Mucosa of descending colon (tissue), 3 donors: ENCODE measurements at regions not wholly inside any gene's neighbourhood (a gene's known extent, or its start where the extent isn't known, plus 50 kb on each side); places are given as distances from the start of the nearest gene placed in this dataset.

Experiments used
- ATAC-seq: fragments of 200-7000 bp; cut with Tn5 transposase; one replicate; pipeline ENCODE4 v1.9.1; 2020; ENCODE audit warnings: mild to moderate bottlenecking, moderate library complexity
- DNase-seq, 3 donors: peaks; one replicate each; pipeline ENCODE4 v3.0.0-alpha.2; 2020
- H3K36me3 ChIP-seq: fragments of 200-600 bp; one replicate; pipeline ENCODE4 v1.8.0; 2021; ENCODE audit warnings: low read depth, mild to moderate bottlenecking
- H3K4me1 ChIP-seq: fragments of 200-600 bp; one replicate; pipeline ENCODE4 v1.8.0; 2021; ENCODE audit warnings: low read depth, mild to moderate bottlenecking
- H3K4me3 ChIP-seq: fragments of 200-600 bp; one replicate; pipeline ENCODE4 v1.8.0; 2021; ENCODE audit warnings: mild to moderate bottlenecking
- H3K9me3 ChIP-seq: fragments of 200-600 bp; one replicate; pipeline ENCODE4 v1.8.0; 2021; ENCODE audit warnings: mild to moderate bottlenecking
- CTCF ChIP-seq: fragments of 200-600 bp; IDR thresholded peaks from one replicate; pipeline ENCODE4 v1.8.0; 2022; ENCODE audit warnings: antibody characterized with exemption, mild to moderate bottlenecking
- intact Hi-C, 2 donors: fragments of 100-400 bp; cut with DNase I in 1 of 2; cut with micrococcal nuclease in 1 of 2; formaldehyde crosslinking; loops; one replicate each; pipeline versions ENCODE4 v1.11.0 to v1.11.1; 2022; cut with DNase I, micrococcal nuclease
- donor health status: DM: no; HTN: no; CAD: no; lungs with moderate emphysema.
- donor health status: DM: no; HTN: no; CAD: no.
- donor health status: DM: no; HTN: yes; CAD: no.

DNA sequence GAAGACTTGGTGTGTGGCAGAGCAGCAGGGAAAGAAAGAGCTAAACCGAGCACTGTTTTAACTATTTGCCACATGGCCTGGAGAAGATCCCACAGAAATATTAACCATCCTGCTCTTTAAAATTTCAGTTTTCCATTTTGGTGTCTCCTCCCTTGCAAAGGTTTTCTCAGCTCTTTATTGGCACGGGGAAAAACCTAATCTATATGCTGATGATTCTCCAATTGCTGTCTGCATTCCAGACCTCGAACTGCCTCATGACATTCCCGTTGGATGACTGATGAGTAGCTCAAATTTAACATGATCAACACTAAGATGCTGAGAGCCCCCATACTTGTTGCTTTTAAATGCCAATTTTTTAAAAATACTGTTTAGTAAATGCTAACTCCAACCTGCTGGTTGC is 115.0 kb downstream of the EMP1 start:
- no peaks in the 10 kb centered on the region for H3K4me1 ChIP-seq
- intact Hi-C loops = no loop called here
- no peak for ATAC-seq
- no peak for DNase-seq
- no peaks in the 10 kb centered on the region for H3K36me3 ChIP-seq
- TF ChIP-seq CTCF = no peak
- H3K9me3 ChIP-seq = no peaks in the 10 kb centered on the region
- H3K4me3 ChIP-seq = no peak overlapping the region

- TF ChIP-seq CTCF = no peak
- Histone ChIP-seq H3K4me1 (no peaks in the 10 kb centered on the region), H3K36me3 (no peaks in the 10 kb centered on the region), H3K9me3 (no peaks in the 10 kb centered on the region), H3K4me3 (no peak overlapping the region)
- DNase-seq (no peak), ATAC-seq (no peak)
- intact Hi-C loops = no loop called here
Observed at GRCh38 chr12:13307143-13307816, 110.8 kb downstream of the EMP1 start.

DNA sequence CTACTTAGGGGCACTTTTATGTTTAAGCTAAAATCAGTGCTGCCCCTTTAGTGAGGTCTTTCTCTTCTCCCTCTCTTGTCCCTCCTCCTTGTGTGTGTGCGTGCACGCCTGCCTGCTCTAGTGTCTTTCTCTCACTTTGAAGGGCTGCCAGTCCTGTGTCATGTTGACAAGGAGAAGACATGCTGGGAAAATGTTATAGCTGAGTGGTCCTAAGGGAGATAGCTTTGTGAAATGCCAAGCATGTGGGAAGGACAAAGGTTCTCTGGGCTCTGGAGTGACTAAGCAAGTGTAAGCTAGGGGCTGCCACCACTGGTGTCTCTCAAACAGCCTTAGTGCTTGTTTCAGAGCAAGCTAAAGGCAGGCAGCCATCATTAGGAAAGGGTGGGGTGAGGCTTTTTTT is 108.4 kb downstream of the EMP1 start:
- H3K4me3 ChIP-seq = no peak overlapping the region
- H3K36me3 ChIP-seq = no peaks in the 10 kb centered on the region
- DNase-seq (no peak), ATAC-seq (no peak)
- TF ChIP-seq CTCF = no peak
- intact Hi-C loops = no loop called here
- no peaks in the 10 kb centered on the region for H3K4me1 ChIP-seq
- no peaks in the 10 kb centered on the region for H3K9me3 ChIP-seq

- Histone ChIP-seq H3K36me3 (no peaks in the 10 kb centered on the region), H3K4me3 (no peak overlapping the region), H3K4me1 (no peaks in the 10 kb centered on the region), H3K9me3 (no peaks in the 10 kb centered on the region)
- no peak for TF ChIP-seq CTCF
- no peak for ATAC-seq
- DNase-seq = no peak
- intact Hi-C loops = no loop called here
Observed at GRCh38 chr12:13299457-13299856, 102.9 kb downstream of the EMP1 start.

DNA sequence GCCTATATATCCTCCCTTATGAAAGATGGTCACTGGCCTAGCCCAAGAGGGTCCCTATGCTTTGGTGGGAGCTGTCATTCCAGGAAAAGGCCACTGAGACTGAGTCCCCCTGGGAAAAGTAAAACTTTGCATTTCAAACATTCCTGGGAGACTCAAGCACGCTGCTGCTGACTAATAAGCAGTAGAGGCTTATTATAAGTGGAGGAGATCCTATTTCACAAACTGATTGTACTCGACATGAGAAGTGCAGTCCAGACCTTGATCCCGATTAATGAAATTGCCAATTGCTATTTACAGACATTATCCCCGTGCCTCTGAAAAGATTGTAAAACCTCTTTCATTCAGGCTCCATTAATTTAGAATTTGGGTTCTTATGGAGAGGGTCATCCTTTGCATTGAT is 96.6 kb downstream of the EMP1 start:
- H3K9me3 ChIP-seq = no peaks in the 10 kb centered on the region
- no peaks in the 10 kb centered on the region for H3K36me3 ChIP-seq
- DNase-seq (no peak), ATAC-seq (no peak)
- TF ChIP-seq CTCF = no peak
- no peak overlapping the region for H3K4me3 ChIP-seq
- intact Hi-C loops = no loop called here
- H3K4me1 ChIP-seq = no peaks in the 10 kb centered on the region
